ENCODE measurements at regions not wholly inside any gene's neighbourhood (a gene's known extent, or its start where the extent isn't known, plus 50 kb on each side); places are given as distances from the start of the nearest gene placed in this dataset.

- TF ChIP-seq EZH2 (IDR thresholded peaks at IDR 0.05; ENCODE audit: borderline replicate concordance, low read depth, low read length, poor library complexity, severe bottlenecking) (no peak), CTCF (conservative IDR thresholded peaks at IDR 0.05; ENCODE audit: low read depth, low read length) (no peak)
Measured at GRCh38 chr12:113709456-113709855, 237.8 kb upstream of the LHX5 start.

Data from A673 (cell line).